Astrocyte of the spinal cord (primary cell): ENCODE measurements at regions not wholly inside any gene's neighbourhood (a gene's known extent, or its start where the extent isn't known, plus 50 kb on each side); places are given as distances from the start of the nearest gene placed in this dataset.

Experiments used
- DNase-seq: peaks from one replicate; pipeline ENCODE4 v3.0.0; 2011; ENCODE audit warnings: low read depth, low spot score
- H3K4me3 ChIP-seq: 2 replicates; pipeline ENCODE4 v1.5.1; 2011; ENCODE audit warnings: low read depth, mild to moderate bottlenecking, low read length, moderate library complexity
- in situ Hi-C: cut with HindIII; loops from 2 replicates; pipeline ENCODE4 v1.10.0; 2017; ENCODE audit warnings: low sequenced_read_pairs
- TF ChIP-seq, protein P1 (sequence below): IDR thresholded peaks from 2 replicates; pipeline ENCODE4 v1.5.1; 2012; ENCODE audit warnings: low read depth, mild to moderate bottlenecking, low read length, inconsistent platforms

DNA sequence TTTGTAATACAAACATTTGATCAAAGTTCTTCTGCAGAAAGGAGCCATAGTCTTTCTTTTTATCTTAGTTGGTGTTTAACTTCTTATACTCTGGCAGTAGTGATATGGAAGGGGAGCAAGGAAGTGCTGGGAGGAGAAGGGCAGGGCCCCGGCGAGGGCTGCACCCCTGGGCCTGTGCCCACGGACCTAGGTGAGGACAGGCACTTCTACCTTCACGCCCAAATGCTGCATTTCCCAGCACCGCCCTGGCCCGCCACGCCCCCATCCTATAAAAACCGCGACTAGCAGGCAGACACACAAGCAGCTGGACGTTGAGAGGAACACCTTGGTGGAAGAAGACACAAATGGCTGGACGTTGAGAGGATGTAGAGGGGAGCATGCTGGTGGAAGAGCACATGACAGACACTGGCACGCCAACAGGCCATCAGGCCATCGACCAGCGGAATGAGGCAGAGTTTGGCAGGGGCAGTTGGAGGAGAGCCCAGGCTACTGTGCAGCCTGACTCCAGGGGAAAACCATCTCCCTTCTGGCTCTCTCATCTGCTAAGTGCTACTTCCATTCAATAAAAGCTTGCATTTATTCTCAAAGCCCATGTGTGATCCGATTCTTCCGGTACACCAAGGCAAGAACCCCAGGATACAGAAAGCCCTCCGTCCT, 81.5 kb upstream of the C9orf72 start:
- in situ Hi-C loops, result no loop called here
- no peak overlapping the region for H3K4me3 ChIP-seq
- TF ChIP-seq, protein P1, sequence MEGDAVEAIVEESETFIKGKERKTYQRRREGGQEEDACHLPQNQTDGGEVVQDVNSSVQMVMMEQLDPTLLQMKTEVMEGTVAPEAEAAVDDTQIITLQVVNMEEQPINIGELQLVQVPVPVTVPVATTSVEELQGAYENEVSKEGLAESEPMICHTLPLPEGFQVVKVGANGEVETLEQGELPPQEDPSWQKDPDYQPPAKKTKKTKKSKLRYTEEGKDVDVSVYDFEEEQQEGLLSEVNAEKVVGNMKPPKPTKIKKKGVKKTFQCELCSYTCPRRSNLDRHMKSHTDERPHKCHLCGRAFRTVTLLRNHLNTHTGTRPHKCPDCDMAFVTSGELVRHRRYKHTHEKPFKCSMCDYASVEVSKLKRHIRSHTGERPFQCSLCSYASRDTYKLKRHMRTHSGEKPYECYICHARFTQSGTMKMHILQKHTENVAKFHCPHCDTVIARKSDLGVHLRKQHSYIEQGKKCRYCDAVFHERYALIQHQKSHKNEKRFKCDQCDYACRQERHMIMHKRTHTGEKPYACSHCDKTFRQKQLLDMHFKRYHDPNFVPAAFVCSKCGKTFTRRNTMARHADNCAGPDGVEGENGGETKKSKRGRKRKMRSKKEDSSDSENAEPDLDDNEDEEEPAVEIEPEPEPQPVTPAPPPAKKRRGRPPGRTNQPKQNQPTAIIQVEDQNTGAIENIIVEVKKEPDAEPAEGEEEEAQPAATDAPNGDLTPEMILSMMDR, result no peak
- no peak for DNase-seq

- no peak for DNase-seq
- TF ChIP-seq, protein P1, result no peak
- no peak overlapping the region for H3K4me3 ChIP-seq
- in situ Hi-C loops, result no loop called here
These were observed 82.2 kb upstream of the C9orf72 start for GRCh38 chr9:27655441-27655840.

GRCh38 chr9:27659001-27659400, 85.7 kb upstream of the C9orf72 start:
- in situ Hi-C loops, result no loop called here
- TF ChIP-seq, protein P1, result no peak
- no peak for DNase-seq
- H3K4me3 ChIP-seq, result no peak overlapping the region

GRCh38 chr9:27659571-27659970, 86.3 kb upstream of the C9orf72 start:
- no peak overlapping the region for H3K4me3 ChIP-seq
- in situ Hi-C loops, result no loop called here

GRCh38 chr9:27660148-27660547, 86.9 kb upstream of the C9orf72 start:
- no peak overlapping the region for H3K4me3 ChIP-seq
- in situ Hi-C loops, result no loop called here
- DNase-seq, result no peak
- TF ChIP-seq, protein P1, result no peak

More at GRCh38 chr9:27659571-27659970, 86.3 kb upstream of the C9orf72 start:
- no peak for DNase-seq
- TF ChIP-seq, protein P1, result no peak

DNA sequence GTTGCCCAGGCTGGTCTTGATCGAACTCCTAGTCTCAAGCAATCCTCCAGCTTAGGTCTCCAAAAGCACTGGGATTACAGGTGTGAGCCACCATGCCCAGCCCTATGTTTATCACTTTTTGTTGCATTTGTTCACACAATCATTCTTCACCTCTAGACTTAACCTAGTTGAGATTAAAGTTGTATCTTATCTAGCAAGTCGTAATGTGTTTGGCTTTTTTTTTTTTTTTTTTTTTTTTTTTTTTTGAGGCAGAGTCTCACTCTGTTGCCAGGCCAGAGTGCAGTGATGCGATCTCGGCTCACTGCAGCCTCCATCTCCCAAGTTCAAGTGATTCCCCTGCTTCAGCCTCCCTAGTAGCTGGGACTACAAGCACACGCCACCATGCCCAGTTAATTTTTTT, 90.2 kb upstream of the C9orf72 start:
- no peak for DNase-seq
- no peak overlapping the region for H3K4me3 ChIP-seq
- in situ Hi-C loops, result no loop called here
- TF ChIP-seq, protein P1, result no peak
